IMR-90 (cell line): ENCODE measurements at regions not wholly inside any gene's neighbourhood (a gene's known extent, or its start where the extent isn't known, plus 50 kb on each side); places are given as distances from the start of the nearest gene placed in this dataset.

Experiments used
- ATAC-seq: fragments of 200-7000 bp; cut with Tn5 transposase; 2 replicates; pipeline ENCODE4 v1.9.1; 2020; ENCODE audit warnings: low read depth, mild to moderate bottlenecking, moderate library complexity
- BruUV-seq: library from RNA; stranded (reverse); fragments of 400-500 nt; replicated peaks from 2 replicates; lab custom pipeline; 2021; lab: Mats Ljungman, UMichigan
- CTCF ChIA-PET: fragments of 300-600 bp; formaldehyde crosslinking; extraction: SDS; loops from one replicate; lab custom pipeline; 2021; ENCODE audit warnings: antibody characterized with exemption; lab: Yijun Ruan, JAX
- POLR2A ChIA-PET: fragments of 300-600 bp; sonication (Branson Sonifier 250); formaldehyde crosslinking; loops from one replicate; lab custom pipeline; 2022; ENCODE audit warnings: antibody characterized with exemption; ENCODE audit not compliant: unreplicated experiment; lab: Charles Lee
- DNase-seq: peaks from one replicate; pipeline ENCODE4 v3.0.0; 2013
- H2AFZ ChIP-seq: replicated peaks from 2 replicates; pipeline ENCODE3; 2013; ENCODE audit warnings: low read length, mild to moderate bottlenecking; ENCODE audit not compliant: poor library complexity
- H2AK5ac ChIP-seq: 2 replicates; pipeline ENCODE4 v1.6.1; 2013; ENCODE audit warnings: low read depth, low read length, inconsistent platforms
- H2AK9ac ChIP-seq: replicated peaks from 2 replicates; pipeline ENCODE3; 2013; ENCODE audit warnings: mild to moderate bottlenecking, low read depth, low read length, moderate library complexity; ENCODE audit not compliant: poor library complexity
- H2BK120ac ChIP-seq: 2 replicates; pipeline ENCODE4 v1.6.1; 2013; ENCODE audit warnings: low read depth, low read length, inconsistent platforms
- H2BK15ac ChIP-seq: 3 replicates; pipeline ENCODE4 v1.6.1; 2013; ENCODE audit warnings: low read depth, low read length, inconsistent platforms
- H2BK20ac ChIP-seq: 2 replicates; pipeline ENCODE4 v1.6.1; 2013; ENCODE audit warnings: low read depth, mild to moderate bottlenecking, inconsistent platforms, low read length, moderate library complexity
- H2BK5ac ChIP-seq: 2 replicates; pipeline ENCODE4 v1.6.1; 2013; ENCODE audit warnings: mild to moderate bottlenecking, low read depth, low read length, inconsistent platforms; ENCODE audit not compliant: poor library complexity, severe bottlenecking
- H3K14ac ChIP-seq: replicated peaks from 2 replicates; pipeline ENCODE4 v1.6.1; 2013; ENCODE audit warnings: low read depth, low read length, inconsistent platforms
- H3K18ac ChIP-seq: 2 replicates; pipeline ENCODE4 v1.6.1; 2013; ENCODE audit warnings: low read depth, low read length, control low read depth
- H3K23ac ChIP-seq: 2 replicates; pipeline ENCODE4 v1.6.1; 2013; ENCODE audit warnings: low read depth, low read length, inconsistent platforms
- H3K27ac ChIP-seq: 2 replicates; pipeline ENCODE4 v1.5.1; 2013; ENCODE audit warnings: mild to moderate bottlenecking, control low read depth, low read length; ENCODE audit not compliant: insufficient read depth
- H3K27me3 ChIP-seq: 2 replicates; pipeline ENCODE4 v1.6.1; 2013; ENCODE audit warnings: low read length; ENCODE audit not compliant: control insufficient read depth, insufficient read depth
- H3K36me3 ChIP-seq: 2 replicates; pipeline ENCODE4 v1.6.1; 2013; ENCODE audit warnings: low read length, mixed read lengths; ENCODE audit not compliant: control insufficient read depth, insufficient read depth
- H3K4ac ChIP-seq: 2 replicates; pipeline ENCODE4 v1.6.1; 2013; ENCODE audit warnings: low read depth, low read length, inconsistent platforms
- H3K4me1 ChIP-seq: 2 replicates; pipeline ENCODE4 v1.6.1; 2013; ENCODE audit warnings: low read length, mixed read lengths; ENCODE audit not compliant: control insufficient read depth, insufficient read depth
- H3K4me2 ChIP-seq: 2 replicates; pipeline ENCODE4 v1.6.1; 2013; ENCODE audit warnings: low read depth, mild to moderate bottlenecking, control low read depth, low read length, moderate library complexity
- H3K4me3 ChIP-seq: 2 replicates; pipeline ENCODE4 v1.5.1; 2013; ENCODE audit warnings: low read depth, mild to moderate bottlenecking, control low read depth, low read length, moderate library complexity; ENCODE audit not compliant: insufficient read depth
- H3K56ac ChIP-seq: 2 replicates; pipeline ENCODE4 v1.6.1; 2013; ENCODE audit warnings: low read length, inconsistent platforms; ENCODE audit not compliant: insufficient read depth; ENCODE audit errors: extremely low read depth
- H3K79me1 ChIP-seq, 2 experiments: 2 replicates each; pipeline ENCODE4 v1.6.1; 2013; ENCODE audit warnings: low read length in 2 of 2, inconsistent platforms in 1 of 2, low read depth in 1 of 2
- H3K9ac ChIP-seq: 2 replicates; pipeline ENCODE4 v1.6.1; 2013; ENCODE audit warnings: low read depth, low read length, control low read depth
- H3K9me1 ChIP-seq: 2 replicates; pipeline ENCODE4 v1.6.1; 2013; ENCODE audit warnings: low read length, inconsistent platforms; ENCODE audit not compliant: insufficient read depth
- H3K9me3 ChIP-seq: 2 replicates; pipeline ENCODE4 v1.6.1; 2013; ENCODE audit warnings: low read length; ENCODE audit not compliant: control insufficient read depth, insufficient read depth
- H4K20me1 ChIP-seq: 2 replicates; pipeline ENCODE4 v1.6.1; 2013; ENCODE audit warnings: low read length, inconsistent platforms; ENCODE audit not compliant: insufficient read depth
- H4K5ac ChIP-seq: 2 replicates; pipeline ENCODE4 v1.6.1; 2013; ENCODE audit warnings: mild to moderate bottlenecking, low read depth, low read length, control low read depth
- H4K8ac ChIP-seq, 2 experiments: 2 replicates each; pipeline ENCODE4 v1.6.1; 2013; ENCODE audit warnings: low read depth in 2 of 2, low read length in 2 of 2, control low read depth in 1 of 2, inconsistent platforms in 1 of 2
- H4K91ac ChIP-seq: 2 replicates; pipeline ENCODE4 v1.6.1; 2013; ENCODE audit warnings: low read depth, low read length, inconsistent platforms; ENCODE audit not compliant: insufficient read depth
- BHLHE40 ChIP-seq: fragments of 150-350 bp; IDR thresholded peaks from 2 replicates; pipeline ENCODE4 v1.6.1; 2016; ENCODE audit warnings: mild to moderate bottlenecking, low read depth, low read length
- CHD1 ChIP-seq: IDR thresholded peaks from 2 replicates; pipeline ENCODE4 v1.6.1; 2012; ENCODE audit warnings: low read depth, low read length, improper control_type of control experiment
- MAFK ChIP-seq: IDR thresholded peaks from 2 replicates; pipeline ENCODE4 v1.6.1; 2012; ENCODE audit warnings: low read depth, low read length, improper control_type of control experiment
- MAZ ChIP-seq: IDR thresholded peaks from 2 replicates; pipeline ENCODE4 v1.6.1; 2012; ENCODE audit warnings: low read depth, mild to moderate bottlenecking, low read length, improper control_type of control experiment, moderate library complexity, borderline replicate concordance
- MXI1 ChIP-seq: IDR thresholded peaks from 2 replicates; pipeline ENCODE4 v1.6.1; 2012; ENCODE audit warnings: low read depth, mild to moderate bottlenecking, low read length, moderate library complexity, borderline replicate concordance
- POLR2A ChIP-seq: IDR thresholded peaks from 2 replicates; pipeline ENCODE4 v1.6.1; 2012; ENCODE audit warnings: mild to moderate bottlenecking, low read depth, low read length
- RAD21 ChIP-seq: IDR thresholded peaks from 2 replicates; pipeline ENCODE4 v1.6.1; 2012; ENCODE audit warnings: low read length, improper control_type of control experiment
- RFX5 ChIP-seq: IDR thresholded peaks from 2 replicates; pipeline ENCODE4 v1.8.0; 2012; ENCODE audit warnings: low read depth, mild to moderate bottlenecking, low read length, moderate library complexity
- SMC3 ChIP-seq: fragments of 150-350 bp; IDR thresholded peaks from 2 replicates; pipeline ENCODE4 v1.6.1; 2016; ENCODE audit warnings: low read depth, mild to moderate bottlenecking, antibody characterized with exemption, low read length, moderate library complexity
- WGBS, 2 experiments: methylation state at CpG; one replicate each; pipeline versions ENCODE4 v1.1.5 to v1.1.7; 2013; ENCODE audit warnings: missing lambda C conversion rate in 2 of 2; ENCODE audit not compliant: insufficient read length in 1 of 2; ENCODE audit errors: extremely low coverage in 2 of 2; 5-methylcytosine and 5-hydroxymethylcytosine counted together
- dilution Hi-C: fragments of 300-500 bp; cut with HindIII; formaldehyde crosslinking; loops from one replicate; pipeline ENCODE4 v1.14.3; 2018; ENCODE audit warnings: low sequenced_read_pairs; ENCODE audit not compliant: unreplicated experiment
- in situ Hi-C: fragments of 300-500 bp; cut with MboI; formaldehyde crosslinking; loops from 3 replicates; pipeline ENCODE4 v1.14.3; 2019; ENCODE audit warnings: low sequenced_read_pairs, inconsistent platforms, mixed read lengths
- intact Hi-C: fragments of 100-400 bp; cut with micrococcal nuclease; formaldehyde crosslinking; loops from 2 replicates; pipeline ENCODE4 v1.10.0; 2022
- TF ChIP-seq, protein P1 (sequence below): fragments of 150-350 bp; IDR thresholded peaks from 2 replicates; pipeline ENCODE4 v1.6.1; 2016; ENCODE audit warnings: low read depth, mild to moderate bottlenecking, low read length, moderate library complexity, borderline replicate concordance
- TF ChIP-seq, protein P2 (sequence below): fragments of 150-350 bp; IDR thresholded peaks from 2 replicates; pipeline ENCODE4 v1.6.1; 2017; ENCODE audit warnings: mild to moderate bottlenecking, antibody characterized with exemption, low read length, low read depth

- Histone ChIP-seq H2BK20ac (no peak overlapping the region), H3K4me2 (no peak overlapping the region), H4K8ac (no peak overlapping the region), H3K4me1 (no peaks in the 10 kb centered on the region), H2AFZ (no peak overlapping the region), H2AK5ac (no peak overlapping the region), H3K9me1 (no peaks in the 10 kb centered on the region), H2BK5ac (no peak overlapping the region), H4K20me1 (no peaks in the 10 kb centered on the region), H4K91ac (no peak overlapping the region), H3K9me3 (0 out of 2 replicates have a peak, but pooled peaks cover 2% of the 10 kb centered on the region), H2BK120ac (no peak overlapping the region), H2AK9ac (no peak overlapping the region), H3K27ac (no peak overlapping the region), H3K9ac (no peak overlapping the region), H3K18ac (no peak overlapping the region), H3K36me3 (no peaks in the 10 kb centered on the region), H3K56ac (no peak overlapping the region), H3K4ac (no peak overlapping the region), H2BK15ac (no peak overlapping the region), H4K5ac (no peak overlapping the region), H3K4me3 (no peak overlapping the region), H3K14ac (no peak overlapping the region), H3K23ac (no peak overlapping the region), H3K79me1 (no peaks in the 10 kb centered on the region), H3K27me3 (no peaks in the 10 kb centered on the region)
- BruUV-seq = no TSS peak
- in situ Hi-C loops = no loop called here
- no CpG with 5 or more reads among the region's 8 CpGs for WGBS, 2 experiments
- TF ChIP-seq, protein P1, sequence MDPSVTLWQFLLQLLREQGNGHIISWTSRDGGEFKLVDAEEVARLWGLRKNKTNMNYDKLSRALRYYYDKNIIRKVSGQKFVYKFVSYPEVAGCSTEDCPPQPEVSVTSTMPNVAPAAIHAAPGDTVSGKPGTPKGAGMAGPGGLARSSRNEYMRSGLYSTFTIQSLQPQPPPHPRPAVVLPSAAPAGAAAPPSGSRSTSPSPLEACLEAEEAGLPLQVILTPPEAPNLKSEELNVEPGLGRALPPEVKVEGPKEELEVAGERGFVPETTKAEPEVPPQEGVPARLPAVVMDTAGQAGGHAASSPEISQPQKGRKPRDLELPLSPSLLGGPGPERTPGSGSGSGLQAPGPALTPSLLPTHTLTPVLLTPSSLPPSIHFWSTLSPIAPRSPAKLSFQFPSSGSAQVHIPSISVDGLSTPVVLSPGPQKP = no peak
- TF ChIP-seq MAZ (no peak), CHD1 (no peak), BHLHE40 (no peak), RAD21 (no peak), MAFK (no peak), POLR2A (no peak), RFX5 (no peak), MXI1 (no peak), SMC3 (no peak)
- TF ChIP-seq, protein P2, sequence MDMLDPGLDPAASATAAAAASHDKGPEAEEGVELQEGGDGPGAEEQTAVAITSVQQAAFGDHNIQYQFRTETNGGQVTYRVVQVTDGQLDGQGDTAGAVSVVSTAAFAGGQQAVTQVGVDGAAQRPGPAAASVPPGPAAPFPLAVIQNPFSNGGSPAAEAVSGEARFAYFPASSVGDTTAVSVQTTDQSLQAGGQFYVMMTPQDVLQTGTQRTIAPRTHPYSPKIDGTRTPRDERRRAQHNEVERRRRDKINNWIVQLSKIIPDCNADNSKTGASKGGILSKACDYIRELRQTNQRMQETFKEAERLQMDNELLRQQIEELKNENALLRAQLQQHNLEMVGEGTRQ = no peak
- ATAC-seq (no peak), DNase-seq (no peak)
- dilution Hi-C loops = no loop called here
- ChIA-PET CTCF (no interaction called here), POLR2A (no interaction called here)
- intact Hi-C loops = no loop called here
These were observed 55.7 kb upstream of the HABP2 start for GRCh38 chr10:113497198-113497597.
